Prostate gland (tissue), 2 donors: ENCODE measurements at regions not wholly inside any gene's neighbourhood (a gene's known extent, or its start where the extent isn't known, plus 50 kb on each side); places are given as distances from the start of the nearest gene placed in this dataset.
"Not testable (repeated sequence)": the region's sequence is repeated elsewhere in the genome, so short reads cannot be mapped to it uniquely, and the experiment has no call there.

Experiments
- POLR2A ChIP-seq: fragments of 450-650 bp; IDR thresholded peaks from one replicate; pipeline ENCODE4 v1.6.1; 2016; ENCODE audit warnings: antibody characterized with exemption, mild to moderate bottlenecking
- TF ChIP-seq, protein P1 (sequence below), 4 experiments: fragments of 200-600 bp in 2 of 4; fragments of 450-650 bp in 2 of 4; sonication (generic) in 2 of 4; IDR thresholded peaks; 1 replicate in 3 of 4; 2 replicates in 1 of 4; pipeline ENCODE4 v1.5.1; 2016 to 2019; ENCODE audit warnings: antibody characterized with exemption in 4 of 4, mild to moderate bottlenecking in 2 of 4, moderate library complexity in 2 of 4

DNA sequence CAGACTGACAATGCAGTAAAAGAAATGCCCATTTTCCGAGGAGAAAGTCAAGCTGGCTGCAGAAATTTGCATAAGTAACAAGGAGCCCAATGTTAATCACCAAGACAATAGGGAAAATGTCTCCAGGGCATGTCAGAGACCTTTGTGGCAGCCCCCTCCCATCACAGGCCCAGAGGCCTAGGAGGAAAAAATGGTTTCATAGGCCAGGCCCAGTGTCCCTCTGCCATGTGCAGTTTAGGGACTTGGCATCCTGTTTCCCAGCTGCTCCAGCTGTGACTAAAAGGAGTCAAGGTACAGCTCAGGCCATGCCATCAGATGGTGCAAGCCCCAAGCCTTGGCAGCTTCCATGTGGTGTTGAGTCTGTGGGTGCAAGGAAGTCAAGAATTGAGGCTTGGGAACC, 68.6 kb upstream of the F9 start:
- TF ChIP-seq, protein P1, sequence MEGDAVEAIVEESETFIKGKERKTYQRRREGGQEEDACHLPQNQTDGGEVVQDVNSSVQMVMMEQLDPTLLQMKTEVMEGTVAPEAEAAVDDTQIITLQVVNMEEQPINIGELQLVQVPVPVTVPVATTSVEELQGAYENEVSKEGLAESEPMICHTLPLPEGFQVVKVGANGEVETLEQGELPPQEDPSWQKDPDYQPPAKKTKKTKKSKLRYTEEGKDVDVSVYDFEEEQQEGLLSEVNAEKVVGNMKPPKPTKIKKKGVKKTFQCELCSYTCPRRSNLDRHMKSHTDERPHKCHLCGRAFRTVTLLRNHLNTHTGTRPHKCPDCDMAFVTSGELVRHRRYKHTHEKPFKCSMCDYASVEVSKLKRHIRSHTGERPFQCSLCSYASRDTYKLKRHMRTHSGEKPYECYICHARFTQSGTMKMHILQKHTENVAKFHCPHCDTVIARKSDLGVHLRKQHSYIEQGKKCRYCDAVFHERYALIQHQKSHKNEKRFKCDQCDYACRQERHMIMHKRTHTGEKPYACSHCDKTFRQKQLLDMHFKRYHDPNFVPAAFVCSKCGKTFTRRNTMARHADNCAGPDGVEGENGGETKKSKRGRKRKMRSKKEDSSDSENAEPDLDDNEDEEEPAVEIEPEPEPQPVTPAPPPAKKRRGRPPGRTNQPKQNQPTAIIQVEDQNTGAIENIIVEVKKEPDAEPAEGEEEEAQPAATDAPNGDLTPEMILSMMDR (IDR thresholded peaks at IDR 0.05) = not testable (repeated sequence)
- not testable (repeated sequence) for TF ChIP-seq POLR2A
